ENCODE measurements at regions not wholly inside any gene's neighbourhood (a gene's known extent, or its start where the extent isn't known, plus 50 kb on each side); places are given as distances from the start of the nearest gene placed in this dataset.
"Not testable (repeated sequence)": the region's sequence is repeated elsewhere in the genome, so short reads cannot be mapped to it uniquely, and the experiment has no call there.

GRCh38 chr22:45061332-45061731 is 51.5 kb upstream of the PHF21B start:
- no peak for DNase-seq (ENCODE audit: low spot score)

- no peak for DNase-seq (ENCODE audit: low spot score)
Measured at GRCh38 chr22:45064313-45065278, 54.8 kb upstream of the PHF21B start.

GRCh38 chr22:45065726-45066125 is 55.9 kb upstream of the PHF21B start:
- no peak for DNase-seq (ENCODE audit: low spot score)

GRCh38 chr22:45067731-45068130 is 57.9 kb upstream of the PHF21B start:
- no peak for DNase-seq (ENCODE audit: low spot score)

- DNase-seq (ENCODE audit: low spot score), result no peak
Measured at GRCh38 chr22:45069925-45070324, 60.1 kb upstream of the PHF21B start.

- no peak for DNase-seq (ENCODE audit: low spot score)
Measured at GRCh38 chr22:45071618-45072017, 61.8 kb upstream of the PHF21B start.

- no peak for DNase-seq (ENCODE audit: low spot score)
Measured at GRCh38 chr22:45072322-45072903, 62.6 kb upstream of the PHF21B start.

- DNase-seq (ENCODE audit: low spot score), result no peak
Measured at GRCh38 chr22:45073064-45073463, 63.3 kb upstream of the PHF21B start.

- DNase-seq (ENCODE audit: low spot score), result no peak
Measured at GRCh38 chr22:45077286-45077685, 67.5 kb upstream of the PHF21B start.

GRCh38 chr22:45077826-45078334 is 68.1 kb upstream of the PHF21B start:
- no peak for DNase-seq (ENCODE audit: low spot score)

GRCh38 chr22:45082795-45083194 is 73.0 kb upstream of the PHF21B start:
- DNase-seq (ENCODE audit: low spot score), result no peak

GRCh38 chr22:45083659-45084305 is 74.0 kb upstream of the PHF21B start:
- DNase-seq (ENCODE audit: low spot score), result no peak

GRCh38 chr22:45084400-45084920 is 74.7 kb upstream of the PHF21B start:
- no peak for DNase-seq (ENCODE audit: low spot score)

- no peak for DNase-seq (ENCODE audit: low spot score)
Measured at GRCh38 chr22:45087802-45088201, 75.9 kb upstream of the NUP50 start.

GRCh38 chr22:45088576-45088975 is 75.1 kb upstream of the NUP50 start:
- no peak for DNase-seq (ENCODE audit: low spot score)

GRCh38 chr22:45090497-45090910 is 73.2 kb upstream of the NUP50 start:
- DNase-seq (ENCODE audit: low spot score), result no peak

- DNase-seq (ENCODE audit: low spot score), result no peak
Measured at GRCh38 chr22:45091254-45091854, 72.4 kb upstream of the NUP50 start.

- DNase-seq (ENCODE audit: low spot score), result not testable (repeated sequence)
Measured at GRCh38 chr22:45091875-45092274, 71.8 kb upstream of the NUP50 start.

GRCh38 chr22:45092644-45093043 is 71.1 kb upstream of the NUP50 start:
- DNase-seq (ENCODE audit: low spot score), result no peak

GRCh38 chr22:45093609-45094008 is 70.1 kb upstream of the NUP50 start:
- DNase-seq (ENCODE audit: low spot score), result no peak

GRCh38 chr22:45094081-45094720 is 69.5 kb upstream of the NUP50 start:
- DNase-seq (ENCODE audit: low spot score), result no peak

- DNase-seq (ENCODE audit: low spot score), result no peak
Measured at GRCh38 chr22:45094825-45095224, 68.9 kb upstream of the NUP50 start.

All from CD4-positive, alpha-beta T cell treated with Interleukin-6 at 100 ng/mL for 8 hours (primary cell).